Urothelium cell line (cell line): ENCODE measurements at regions not wholly inside any gene's neighbourhood (a gene's known extent, or its start where the extent isn't known, plus 50 kb on each side); places are given as distances from the start of the nearest gene placed in this dataset.

Experiments
- DNase-seq: peaks from one replicate; pipeline ENCODE4 v3.0.0; 2011; ENCODE audit warnings: low spot score, mixed read lengths
- FAIRE-seq: peaks from 2 replicates; lab custom pipeline; 2011; peaks lifted over from hg19 to GRCh38; lab: Jason Lieb, UNC

DNA sequence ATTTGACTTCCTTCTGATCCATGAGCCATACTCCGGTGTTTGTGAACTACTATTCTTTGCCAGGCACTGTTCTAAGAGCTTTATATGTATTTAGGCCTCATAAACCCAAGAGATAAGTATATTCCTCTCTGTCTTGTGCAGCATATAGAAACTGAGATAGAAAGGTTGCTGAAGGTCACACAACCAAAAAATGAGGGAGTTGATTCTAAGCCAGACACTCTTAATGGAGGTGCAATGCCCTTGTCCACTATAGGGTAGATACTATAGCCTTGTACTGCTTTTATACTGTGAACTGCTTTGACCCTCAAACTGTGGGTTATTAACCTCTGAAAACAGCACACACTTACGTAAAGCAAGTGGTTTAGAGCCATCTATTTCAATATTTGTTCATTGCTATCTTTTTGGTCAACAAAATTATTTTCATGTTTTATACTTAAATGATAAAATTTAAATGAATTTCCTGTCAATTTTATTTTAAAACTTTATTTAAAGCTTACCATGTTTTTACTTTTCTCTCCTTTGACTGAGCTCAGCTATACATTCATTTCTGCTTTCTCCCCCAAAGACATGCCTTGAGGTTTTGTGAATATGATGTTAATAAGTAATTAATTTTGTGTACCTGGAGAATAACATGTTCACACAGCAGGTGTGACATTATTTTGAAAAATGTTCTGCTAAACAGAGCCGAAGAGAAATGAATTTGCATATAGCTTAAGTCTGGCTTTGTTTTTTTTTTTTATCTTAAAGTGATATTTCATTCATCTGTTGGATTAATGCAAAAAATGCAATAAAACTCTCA, 687.3 kb downstream of the DNAJB9 start:
- DNase-seq (no peak), FAIRE-seq (no peak)

DNA sequence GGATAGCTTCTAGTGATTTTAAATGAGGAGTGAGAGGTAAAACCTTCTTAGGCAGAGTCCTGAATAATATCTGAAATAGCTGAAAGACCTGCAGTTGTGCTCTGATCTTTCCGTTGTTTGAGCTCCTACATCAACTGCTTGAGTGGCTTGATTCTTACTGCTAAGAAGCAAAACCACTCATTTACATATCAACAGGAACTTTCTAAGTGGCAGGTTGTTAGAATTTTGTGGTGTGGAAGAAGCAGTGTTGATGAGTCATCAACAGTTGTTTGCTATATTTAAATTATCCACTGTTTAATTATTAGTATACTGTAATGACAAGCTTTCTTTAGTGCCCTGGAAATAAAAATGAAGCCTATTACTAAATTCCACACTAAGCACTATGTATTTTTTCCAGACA, 689.5 kb downstream of the DNAJB9 start:
- no peak for FAIRE-seq
- DNase-seq: no peak

DNA sequence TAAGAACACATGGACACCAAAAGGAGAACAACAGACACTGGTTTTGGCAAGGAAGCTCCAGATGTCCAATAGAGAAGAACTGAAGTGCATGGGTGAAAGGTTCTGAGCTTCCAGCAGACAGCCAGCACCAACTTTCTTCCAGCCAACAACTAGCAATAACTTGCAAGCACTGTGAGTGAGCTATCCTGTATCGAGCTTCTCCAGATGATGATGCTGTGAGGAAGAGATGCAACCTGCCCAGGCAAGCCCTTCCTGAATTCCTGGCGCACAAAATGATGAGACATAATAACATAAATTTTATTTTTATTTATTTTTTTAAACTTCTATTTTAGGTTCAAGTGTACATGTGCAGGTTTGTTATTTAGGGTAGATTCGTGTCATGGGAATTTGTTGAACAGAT, 692.1 kb downstream of the DNAJB9 start:
- FAIRE-seq: no peak
- DNase-seq: no peak

DNA sequence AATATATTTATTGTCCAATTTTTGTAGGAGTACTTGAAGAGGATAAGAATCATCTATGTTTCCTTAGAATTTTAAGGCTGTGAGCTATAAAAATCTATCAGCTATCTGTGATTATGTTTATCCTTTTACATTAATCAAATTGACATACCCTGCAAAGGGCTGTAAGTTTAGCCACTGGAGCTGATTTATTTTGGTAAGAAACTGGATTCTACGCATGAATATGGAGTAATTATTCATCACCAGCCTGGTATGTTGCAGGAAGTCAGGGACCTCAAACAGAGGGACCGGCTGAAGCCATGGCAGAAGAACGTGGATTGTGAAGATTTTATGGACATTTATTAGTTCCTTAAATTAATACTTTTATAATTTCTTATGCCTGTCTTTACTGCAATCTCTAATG, 696.9 kb downstream of the DNAJB9 start:
- FAIRE-seq (no peak), DNase-seq (no peak)

DNA sequence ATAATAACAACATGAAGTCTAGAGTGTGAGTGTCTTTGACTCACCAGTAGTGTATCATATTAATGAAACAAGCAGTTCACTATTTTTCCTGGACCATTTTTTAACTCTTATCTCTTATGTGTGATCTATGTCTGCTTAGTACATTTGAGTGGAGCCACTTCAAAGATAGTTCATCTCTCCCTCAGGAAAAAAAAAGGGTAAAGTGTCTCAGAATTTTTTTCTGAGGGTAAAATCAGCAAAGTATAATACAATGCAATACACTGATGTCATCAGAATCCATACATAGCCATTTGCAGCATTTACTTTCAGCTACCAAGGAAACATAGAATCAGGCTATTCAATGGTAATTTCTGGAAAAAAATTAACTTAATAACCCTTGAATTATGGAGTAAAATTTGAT, 706.7 kb downstream of the DNAJB9 start:
- FAIRE-seq: no peak
- DNase-seq: no peak

DNA sequence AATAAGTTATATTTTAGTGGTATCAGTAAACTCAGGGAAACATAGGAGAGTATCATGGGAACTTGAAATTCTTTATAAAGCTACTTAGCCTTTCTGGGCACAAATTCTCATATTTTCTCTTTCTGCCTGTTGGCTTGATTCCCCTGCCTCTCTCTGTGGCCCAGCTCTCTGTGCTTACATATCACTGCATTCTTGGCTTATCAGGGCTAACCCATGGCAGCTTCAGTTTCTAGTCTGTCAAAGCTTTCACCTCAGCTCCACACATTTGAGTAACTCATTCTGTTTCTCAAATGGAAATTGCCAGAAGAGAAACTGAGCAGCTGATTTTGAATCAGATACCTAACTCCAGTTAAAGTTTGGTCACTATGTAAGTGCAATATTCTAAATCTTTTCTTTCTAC, 713.1 kb downstream of the DNAJB9 start:
- FAIRE-seq (no peak), DNase-seq (no peak)

DNA sequence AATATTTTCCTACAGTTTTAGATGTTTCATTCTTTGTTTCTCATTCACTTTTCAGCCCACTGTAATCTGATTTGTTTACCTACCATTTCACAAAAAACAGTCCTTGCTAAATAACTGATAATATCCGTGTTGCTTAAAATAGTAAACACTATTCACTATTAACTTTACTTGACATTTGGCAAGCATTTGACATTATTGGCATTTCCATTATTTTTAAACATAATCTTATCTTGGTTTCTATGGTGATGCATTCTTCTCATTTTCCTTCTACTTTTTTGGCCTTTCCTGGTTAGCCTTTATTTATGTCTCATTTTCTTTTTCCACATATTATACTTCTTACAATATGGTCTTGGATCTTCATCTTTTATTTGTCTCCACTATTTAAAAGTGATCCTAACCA, 715.3 kb downstream of the DNAJB9 start:
- no peak for DNase-seq
- FAIRE-seq: no peak

DNA sequence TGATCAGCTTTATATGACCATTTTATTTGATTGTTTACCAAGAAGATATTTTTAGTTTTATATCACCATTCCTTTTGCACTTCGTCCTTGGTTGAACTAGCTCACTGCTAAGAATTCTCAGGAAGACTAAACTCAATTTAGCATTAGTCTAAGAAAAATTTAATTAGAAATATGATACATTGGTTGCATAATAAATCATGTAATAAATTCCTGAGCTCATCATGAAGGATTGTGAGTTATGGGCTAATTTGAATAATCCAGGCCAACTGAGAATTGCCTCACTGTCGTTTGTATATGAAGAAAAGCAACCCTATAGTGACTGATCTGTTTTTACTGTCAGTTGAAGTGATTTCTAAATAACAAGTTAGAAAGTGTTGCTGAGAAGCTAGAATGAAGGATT, 725.5 kb downstream of the DNAJB9 start:
- no peak for DNase-seq
- FAIRE-seq: no peak

DNA sequence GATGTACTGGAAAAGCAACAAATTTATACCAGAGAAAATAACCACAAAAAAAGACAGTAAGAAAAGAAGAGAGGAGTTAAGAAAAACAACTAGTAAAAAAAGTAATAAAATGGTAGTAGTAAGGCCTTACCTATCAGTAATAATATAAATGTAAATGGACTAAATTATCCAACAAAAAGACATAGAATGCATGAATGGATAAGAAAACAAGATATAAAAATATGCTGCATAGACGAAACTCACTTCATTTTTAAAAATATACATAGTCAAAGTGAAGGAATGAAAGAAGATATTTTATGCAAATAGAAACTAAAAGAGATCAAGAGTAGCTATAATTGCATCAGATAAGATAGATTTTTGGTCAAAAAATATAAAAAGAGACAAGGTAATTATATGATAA, 739.1 kb downstream of the DNAJB9 start:
- no peak for FAIRE-seq
- DNase-seq: no peak

DNA sequence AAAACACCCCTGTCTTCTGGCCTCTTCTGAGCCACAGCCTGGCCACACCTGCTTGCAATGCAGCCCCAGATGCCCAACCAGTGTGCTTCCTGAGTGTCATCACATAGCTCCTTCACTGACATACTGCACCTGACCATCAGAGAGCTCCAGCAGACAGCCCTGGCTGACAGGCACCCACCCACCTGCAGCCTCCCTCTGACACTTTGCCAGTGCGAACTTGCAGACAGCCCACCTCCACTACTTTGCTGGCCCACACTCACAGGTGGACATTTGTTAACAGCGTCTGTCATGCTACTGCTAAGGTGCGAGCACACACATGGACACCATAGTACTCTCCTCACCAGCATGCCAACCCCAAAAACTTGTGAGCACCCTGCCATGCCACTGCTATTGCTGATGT, 740.1 kb downstream of the DNAJB9 start:
- no peak for FAIRE-seq

DNA sequence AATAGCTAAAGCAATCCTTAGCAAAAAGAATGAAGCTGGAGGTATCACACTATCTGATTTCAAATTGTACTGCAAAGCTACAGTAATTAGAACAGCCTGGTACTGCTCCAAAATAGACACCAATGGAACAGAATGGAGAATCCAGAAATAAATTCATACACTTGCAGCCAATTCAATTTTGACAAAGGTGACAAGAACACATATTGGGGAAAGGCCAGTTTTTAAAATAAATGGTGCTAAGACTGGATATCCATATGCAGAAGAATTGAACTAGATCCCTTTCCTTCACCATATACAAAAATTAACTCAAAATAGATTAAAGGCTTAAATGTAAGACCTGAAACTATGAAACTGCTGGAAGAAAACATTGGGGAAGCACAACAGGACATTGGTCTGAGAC, 748.5 kb downstream of the DNAJB9 start:
- FAIRE-seq (no peak), DNase-seq (no peak)

More for the DNA sequence above, 740.1 kb downstream of the DNAJB9 start:
- DNase-seq: no peak

DNA sequence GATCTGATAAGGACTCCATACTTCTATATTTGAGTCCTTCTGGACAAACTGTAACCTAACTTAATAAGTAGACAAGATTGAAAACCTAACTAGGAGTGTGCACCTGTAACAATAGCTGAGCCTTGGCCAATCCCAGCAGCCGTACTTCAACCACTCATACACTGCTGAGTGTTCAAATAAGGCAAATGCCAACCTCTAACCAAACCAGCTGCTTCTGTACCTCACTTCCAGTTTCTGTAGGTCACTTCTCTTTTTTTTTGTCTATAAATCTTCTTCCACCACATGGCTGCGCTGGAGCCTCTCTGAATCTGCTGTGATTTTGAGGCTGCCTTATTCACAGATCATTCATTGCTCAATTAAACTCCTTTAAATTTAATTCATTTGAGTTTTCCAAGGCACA, 753.2 kb downstream of the DNAJB9 start:
- FAIRE-seq: no peak
- DNase-seq: no peak

DNA sequence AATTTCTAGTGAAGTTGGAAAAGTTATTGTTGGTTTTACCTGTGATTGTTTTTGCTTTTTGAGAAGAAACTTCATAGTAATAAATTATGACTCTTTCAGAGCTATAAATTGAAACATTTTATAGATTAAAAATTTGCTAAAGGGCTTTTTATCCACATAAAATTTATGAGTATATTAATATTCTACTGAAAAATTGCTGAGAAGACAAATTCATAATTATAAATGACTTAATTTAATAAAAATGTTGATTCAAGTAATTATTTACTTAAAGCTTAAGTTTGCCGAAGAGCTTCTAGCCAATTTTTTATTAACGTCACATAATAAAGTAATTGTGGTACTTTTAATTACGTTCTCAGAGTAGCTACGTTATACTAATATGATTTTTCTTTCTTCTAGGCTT, 761.7 kb downstream of the DNAJB9 start:
- FAIRE-seq: no peak
- DNase-seq: no peak

DNA sequence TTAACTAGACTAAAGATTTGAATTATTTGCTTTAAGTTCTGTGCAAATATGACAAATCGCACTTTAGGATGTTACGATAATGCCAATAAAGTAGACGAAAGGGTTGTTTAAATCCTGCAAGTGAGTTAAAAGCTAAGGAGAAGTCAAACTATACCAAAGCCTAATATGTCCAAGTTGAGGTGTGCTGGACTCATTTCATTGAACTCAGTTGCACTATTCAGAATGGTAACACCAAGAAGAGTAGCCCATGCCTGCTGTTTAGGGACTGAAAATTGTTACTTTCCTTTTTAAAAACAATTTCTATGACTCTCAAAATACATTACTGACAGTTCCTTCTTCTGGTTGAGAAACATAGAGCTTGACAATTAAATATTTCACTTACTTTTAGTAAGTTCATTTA, 766.3 kb downstream of the DNAJB9 start:
- DNase-seq (no peak), FAIRE-seq (no peak)

DNA sequence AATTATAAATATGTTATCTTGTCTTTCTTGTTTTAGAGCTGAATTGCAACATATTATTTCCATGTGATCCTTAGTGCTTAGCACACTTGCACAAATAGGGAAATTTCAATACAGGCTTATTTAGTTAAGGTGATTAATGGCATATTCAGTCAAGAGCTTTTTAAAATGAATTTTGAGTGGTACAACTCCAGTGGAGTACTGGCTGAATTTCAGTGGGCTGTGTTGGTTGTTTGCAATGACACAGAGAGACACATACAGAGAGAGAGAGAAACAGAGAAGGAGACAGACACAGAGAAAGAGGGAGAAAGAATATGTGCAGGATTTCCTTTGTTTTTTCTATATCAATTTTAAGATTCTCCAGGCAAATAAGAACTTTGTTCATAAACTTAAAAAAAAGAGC, 766.9 kb downstream of the DNAJB9 start:
- FAIRE-seq (no peak), DNase-seq (no peak)

DNA sequence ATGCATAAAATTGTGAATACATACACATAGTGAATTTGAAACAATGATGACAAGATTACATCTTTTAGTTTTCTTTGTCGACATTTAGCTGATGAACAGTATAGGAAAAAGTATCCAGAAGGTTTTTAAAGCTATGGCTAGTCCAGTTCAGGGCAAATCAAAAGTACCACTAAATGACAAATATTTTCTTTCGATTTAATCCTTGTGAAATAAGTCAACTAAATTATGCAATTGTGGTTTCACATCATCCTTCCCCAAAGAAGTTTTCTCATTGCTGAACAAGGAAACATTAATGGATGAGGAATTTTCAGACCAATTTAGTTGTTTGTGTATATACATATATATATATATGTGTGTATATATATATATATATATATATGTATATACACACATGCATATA, 774.0 kb downstream of the DNAJB9 start:
- no peak for FAIRE-seq
- DNase-seq: no peak

DNA sequence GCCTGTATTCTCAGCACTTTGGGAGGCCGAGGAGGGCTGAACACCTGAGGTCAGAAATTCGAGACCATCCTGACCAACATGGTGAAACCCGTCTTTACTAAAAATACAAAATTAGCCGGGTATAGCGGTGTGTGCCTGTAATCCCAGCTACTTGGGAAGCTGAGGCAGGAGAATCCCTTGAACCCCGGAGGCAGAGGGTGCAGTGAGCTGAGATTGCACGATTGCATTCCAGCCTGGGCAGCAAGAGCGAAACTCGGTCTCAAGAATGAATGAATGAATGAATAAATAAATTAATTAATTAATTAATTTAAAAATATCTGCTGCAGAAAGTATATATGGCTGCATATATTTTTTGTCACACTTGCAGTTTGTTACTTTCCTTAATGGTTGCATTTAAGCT, 781.8 kb downstream of the DNAJB9 start:
- no peak for FAIRE-seq

DNA sequence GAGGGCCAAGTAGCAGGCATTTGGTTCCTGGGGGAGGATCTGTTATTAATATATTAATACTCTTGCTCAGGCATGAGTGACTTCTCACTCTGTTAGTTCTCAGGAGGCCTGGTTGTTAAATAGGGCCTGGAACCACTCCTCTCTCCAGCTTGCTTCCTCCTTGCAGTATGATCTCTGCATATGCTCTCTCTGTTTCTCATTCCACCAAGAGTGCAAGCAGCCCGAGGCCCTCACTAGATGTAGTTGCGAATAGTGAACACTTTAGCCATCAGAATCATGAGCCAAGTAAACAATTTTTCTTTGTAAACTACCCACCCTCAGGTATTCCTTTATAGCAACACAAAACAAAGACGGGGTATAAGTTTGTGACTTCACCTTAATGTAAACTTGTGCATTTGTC, 784.3 kb downstream of the DNAJB9 start:
- DNase-seq: no peak
- FAIRE-seq: no peak

More for the DNA sequence above, 781.8 kb downstream of the DNAJB9 start:
- no peak for DNase-seq

DNA sequence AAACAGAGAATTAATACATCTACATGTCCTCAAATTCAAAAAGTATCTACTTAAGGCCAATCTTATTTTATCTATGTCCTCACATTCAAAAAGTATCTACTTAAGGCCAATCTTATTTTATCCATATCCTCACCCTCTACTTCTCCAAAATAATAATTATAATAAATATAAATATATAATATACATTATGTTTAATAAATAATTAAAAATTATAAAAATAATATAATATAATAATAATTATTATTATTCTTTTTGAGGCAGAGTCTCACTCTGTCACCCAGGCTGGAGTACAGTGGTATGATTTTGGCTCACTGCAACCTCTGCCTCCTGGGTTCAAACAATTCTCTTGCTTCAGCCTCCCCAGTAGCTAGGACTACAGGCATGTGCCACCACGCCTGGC, 784.9 kb downstream of the DNAJB9 start:
- FAIRE-seq: no peak

DNA sequence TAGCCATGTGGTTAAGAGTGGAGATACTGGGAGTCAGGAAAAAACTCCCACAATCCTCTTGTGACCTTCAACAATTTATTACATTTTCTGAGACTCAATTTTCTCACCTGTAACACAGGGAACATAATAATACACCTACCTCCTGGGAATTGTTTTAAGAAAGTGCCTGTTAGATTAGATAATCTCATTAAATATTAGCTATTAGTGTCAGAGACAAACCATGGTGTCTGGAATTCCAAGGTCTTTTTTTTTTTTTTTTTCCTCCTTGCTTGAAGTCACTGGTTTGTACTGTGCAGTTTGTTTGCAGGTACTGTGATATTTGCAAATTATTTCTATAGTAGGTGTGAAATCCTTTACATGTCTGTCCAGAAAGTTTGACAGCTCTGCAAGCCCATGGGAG, 806.1 kb downstream of the DNAJB9 start:
- FAIRE-seq (no peak), DNase-seq (no peak)

More for the DNA sequence above, 784.9 kb downstream of the DNAJB9 start:
- DNase-seq: no peak

DNA sequence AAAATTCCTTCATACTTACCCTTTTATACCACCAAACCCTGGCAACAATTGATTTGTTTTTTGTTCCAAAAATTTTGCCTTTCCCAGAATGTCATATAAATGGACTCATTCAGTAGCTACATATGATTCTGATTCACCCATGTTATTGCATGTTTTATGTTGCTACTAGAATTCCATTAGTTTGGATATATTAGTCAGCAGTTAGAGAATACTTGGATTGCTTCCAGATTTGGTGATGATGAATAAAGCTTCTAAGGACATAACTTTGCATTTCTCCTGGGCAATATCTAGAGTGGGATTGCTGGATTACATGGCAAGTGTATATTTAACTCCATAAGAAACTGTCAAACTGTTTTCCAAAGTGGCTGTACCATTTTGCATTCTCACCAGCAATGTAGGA, 806.9 kb downstream of the DNAJB9 start:
- no peak for DNase-seq
- no peak for FAIRE-seq

DNA sequence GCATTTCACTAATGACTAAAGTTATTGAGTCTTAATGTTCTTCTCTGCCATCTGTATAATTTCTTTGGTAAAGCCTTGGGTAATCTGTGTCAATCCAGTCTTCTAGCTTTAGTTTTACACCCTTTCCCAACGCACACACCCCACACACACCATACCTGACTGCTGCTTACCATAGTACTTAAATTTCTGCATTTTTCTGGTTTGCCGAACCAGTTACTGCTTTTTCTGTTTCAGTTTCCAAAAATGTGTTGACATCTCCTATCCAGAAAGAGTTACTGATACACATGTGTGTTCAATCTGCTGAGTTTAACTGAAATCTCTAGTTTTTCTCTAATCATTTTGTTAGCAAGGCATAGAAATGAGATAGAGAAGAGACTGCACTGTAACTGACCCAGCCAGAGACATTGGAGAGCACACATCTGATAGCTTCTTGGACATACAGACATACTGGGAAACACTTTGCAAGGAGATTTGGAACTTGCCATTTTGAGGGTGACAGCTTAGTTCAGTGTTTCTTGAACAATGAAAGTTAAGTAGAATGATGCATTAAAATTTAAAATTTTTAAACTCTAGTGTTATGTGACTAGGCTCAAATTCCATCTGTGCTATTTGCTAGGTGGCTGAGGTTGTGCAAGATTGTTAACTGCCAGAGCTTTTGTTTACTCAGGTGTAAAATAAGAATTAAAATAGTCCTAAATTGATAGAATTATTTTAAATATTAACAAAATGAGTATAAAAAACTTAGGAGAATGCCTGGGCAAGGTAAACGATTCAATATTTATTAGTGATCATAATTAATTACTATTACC, 807.6 kb downstream of the DNAJB9 start:
- no peak for FAIRE-seq
- no peak for DNase-seq
